Left renal cortex interstitium (tissue), 4 donors: ENCODE measurements at regions not wholly inside any gene's neighbourhood (a gene's known extent, or its start where the extent isn't known, plus 50 kb on each side); places are given as distances from the start of the nearest gene placed in this dataset.

Experiments
- DNase-seq, 4 donors: peaks; one replicate each; pipeline ENCODE4 v3.0.0-alpha.2; 2013; ENCODE audit warnings: low read depth in 4 of 4, low spot score in 2 of 4, missing footprints in 1 of 4

DNA sequence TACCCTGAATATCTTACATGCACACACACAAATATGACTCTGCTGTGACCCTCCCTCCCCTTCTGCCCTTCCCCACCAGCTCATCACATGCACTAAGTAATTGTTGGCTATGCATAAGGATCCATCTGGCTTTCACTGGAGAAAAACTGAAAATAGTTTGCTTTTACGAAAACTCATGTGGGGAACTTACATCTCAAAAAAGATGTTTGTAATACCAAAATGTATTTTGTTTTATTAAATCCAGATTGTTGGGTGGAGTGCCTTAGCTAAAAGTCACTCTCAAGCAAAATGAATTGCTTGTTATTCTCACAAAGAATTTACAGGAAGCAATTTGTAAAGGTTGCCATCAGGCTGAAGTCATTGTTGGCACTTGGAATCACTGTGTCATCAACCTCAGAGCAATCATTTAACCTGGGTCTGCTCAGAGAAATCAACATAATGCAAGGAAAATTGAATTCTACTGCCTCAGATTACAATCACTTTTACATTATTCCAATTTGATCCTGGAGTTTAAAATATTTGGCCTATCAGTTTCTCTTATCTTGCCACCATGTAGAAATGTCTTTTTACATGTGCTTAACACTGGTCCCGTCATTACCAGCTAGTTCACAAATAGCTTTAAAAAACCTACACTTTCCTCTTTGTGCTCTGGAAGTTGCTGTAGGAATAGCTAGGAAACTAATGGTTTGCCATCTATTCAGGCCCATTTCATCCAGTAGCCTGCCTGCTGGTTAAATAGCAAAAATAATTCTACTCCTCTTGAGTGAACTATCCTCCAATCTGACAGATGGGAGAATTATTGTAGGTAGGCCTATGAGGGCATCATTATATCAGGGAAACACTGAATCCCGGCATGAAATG lies 90.3 kb upstream of the TMEM17 start:
- DNase-seq = no peak

DNA sequence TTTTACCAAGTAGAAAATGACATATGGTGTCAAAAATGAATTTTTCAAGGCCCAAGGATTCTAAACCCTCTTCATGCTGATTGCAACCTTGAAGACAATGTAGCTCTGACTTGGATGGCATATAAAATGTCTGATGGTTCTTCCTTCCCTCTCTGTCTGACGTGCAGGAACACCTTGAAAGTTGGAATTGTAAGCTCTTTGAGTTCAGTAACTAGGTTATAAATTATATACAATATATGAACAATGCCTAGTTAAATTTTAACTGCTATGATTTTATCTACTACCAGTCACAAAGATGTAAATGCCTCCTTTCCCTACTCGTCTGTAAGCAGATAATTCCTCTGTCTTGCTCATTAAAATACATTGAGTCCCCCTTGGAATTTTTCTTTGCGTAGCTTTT lies 89.5 kb upstream of the TMEM17 start:
- no peak for DNase-seq

DNA sequence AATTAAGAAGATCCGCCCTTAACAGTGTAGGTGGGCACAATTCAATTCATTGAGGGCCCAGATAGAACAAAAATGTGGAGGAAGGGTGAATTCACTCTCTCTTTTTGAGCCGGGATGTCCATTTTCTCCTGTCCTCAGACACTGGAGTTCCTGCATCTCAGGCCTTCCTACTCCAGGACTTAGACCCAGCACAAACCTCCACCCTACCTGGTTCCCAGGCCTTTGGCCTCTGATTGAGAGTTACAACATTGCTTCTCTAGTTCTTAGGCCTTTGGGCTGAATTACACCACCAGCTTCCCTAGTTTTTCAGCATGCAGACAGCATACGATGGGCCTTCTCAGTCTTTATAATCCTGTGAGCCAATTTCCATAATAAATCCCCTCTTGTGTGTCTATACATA lies 87.8 kb upstream of the TMEM17 start:
- no peak for DNase-seq

DNA sequence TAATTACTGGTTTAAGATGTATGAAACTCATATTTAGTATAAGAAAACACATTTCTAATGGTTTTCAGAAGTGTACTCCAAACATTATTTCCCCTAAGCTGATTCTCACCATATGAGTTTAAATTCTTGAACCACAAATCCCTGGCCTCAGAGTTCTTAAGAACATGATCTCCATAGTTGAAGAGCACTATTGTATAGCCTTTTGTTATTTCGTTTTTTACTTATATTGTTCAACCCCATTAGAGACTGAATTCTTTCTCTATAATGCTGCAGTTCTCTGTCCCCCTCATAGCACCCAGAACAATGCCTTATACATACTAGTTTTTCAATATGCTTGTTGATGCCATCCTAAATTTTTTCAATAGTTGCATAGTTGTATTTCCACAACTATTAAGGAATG lies 85.5 kb upstream of the TMEM17 start:
- DNase-seq = no peak

DNA sequence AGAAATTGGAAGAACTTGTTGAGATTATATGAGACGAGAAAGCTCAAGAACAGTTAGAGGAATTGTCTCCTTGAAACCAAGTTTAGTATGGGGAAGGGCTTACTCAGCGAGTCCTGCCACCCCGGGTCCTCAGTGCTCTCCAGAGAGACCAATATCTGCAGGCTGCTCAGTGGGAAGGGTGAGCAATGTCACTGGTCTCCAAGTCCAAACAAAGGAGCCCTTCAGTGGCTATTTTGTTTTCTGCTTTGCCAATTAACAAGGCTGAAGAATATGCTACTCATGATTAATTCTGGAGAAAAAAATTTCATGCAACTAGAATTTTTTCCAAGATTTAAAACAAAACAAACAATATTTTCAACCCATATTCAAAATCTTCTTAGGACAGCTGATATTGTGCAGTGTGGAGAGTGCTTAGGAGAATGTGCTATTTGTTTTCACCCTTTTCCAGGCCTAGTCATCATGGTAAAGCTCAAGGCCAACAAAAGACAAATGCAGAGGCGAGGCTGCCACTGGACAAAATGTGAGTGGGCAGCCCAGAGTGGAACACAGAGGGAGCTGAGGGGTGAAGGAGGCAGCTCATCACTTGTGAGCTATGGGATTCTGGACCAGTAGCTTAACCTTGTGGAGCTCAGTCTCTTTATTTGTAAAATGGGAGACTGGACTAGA lies 83.8 kb upstream of the TMEM17 start:
- DNase-seq = no peak

DNA sequence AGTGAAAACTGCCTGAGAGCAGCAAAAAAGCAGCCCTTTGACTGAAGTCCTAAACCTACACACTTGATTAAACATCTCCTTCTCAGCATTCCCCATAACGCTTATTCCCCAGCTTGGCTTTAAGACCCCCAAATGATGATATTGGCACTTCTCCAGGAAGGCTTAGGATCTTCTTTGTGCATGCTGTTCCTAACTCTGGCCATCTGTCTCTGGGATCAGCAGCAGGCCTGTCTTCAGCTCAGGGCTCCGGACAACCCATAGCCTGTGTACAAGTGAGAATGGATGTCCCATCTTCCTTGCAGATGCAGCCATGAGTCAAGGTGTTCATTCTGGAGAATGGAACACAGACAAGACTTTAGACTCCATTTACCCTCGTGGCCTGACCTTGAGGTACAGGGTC lies 81.6 kb upstream of the TMEM17 start:
- no peak for DNase-seq

DNA sequence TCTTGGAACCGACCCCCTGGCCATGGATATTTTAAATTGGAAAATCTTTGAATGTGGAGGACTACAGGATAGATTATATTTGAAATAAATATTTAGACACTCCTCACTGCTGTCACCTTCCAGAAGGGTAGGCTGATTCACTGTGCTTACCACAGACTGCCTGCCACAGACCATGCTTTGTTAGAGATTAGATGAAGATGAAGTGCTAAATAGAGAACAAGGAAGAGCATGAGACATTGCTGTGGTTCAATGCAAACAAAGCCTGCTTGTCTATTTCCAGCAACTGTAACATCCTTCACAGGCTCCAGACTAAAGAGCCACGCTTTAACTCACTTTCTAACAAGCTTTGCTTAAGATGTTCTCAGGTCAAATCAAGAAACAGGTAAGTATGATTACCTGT lies 81.0 kb upstream of the TMEM17 start:
- DNase-seq = no peak

DNA sequence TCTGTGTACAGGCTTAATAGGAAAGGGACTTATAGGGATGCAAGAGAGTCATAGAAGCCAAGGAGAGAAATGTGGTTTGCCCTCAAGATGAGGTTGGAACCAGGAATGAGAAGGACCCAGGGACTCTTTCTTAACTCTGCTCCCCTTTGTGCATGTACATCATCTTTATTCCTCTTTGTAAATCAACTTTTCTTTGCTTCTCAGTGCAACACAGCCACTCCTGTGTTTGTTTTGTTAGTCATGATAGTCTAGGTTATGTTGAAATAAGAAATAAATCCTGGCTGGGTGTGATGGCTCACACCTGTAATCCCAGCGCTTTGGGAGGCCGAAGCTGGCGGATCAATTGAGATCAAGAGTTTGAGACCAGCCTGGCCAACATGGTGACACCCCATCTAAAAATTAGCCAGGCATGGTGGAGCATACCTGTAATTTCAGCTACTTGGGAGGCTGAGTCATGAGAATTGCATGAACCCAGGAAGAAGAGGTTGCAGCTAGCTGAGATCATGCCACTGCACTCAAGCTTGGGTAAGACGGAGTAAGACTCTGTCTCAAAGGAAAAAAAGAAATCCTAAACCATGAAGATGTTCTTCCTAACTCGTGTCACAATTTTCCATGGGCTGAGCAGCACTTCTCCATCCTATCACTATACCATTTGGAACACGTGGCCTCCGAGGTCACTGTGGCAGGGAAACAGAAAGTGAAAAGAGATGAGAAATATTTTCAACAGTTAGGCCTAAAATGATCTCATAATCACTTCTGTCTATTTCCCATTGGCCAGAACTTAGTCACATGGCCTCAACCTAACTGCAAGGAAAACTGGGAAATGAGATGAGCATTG lies 73.0 kb upstream of the TMEM17 start:
- DNase-seq = no peak

DNA sequence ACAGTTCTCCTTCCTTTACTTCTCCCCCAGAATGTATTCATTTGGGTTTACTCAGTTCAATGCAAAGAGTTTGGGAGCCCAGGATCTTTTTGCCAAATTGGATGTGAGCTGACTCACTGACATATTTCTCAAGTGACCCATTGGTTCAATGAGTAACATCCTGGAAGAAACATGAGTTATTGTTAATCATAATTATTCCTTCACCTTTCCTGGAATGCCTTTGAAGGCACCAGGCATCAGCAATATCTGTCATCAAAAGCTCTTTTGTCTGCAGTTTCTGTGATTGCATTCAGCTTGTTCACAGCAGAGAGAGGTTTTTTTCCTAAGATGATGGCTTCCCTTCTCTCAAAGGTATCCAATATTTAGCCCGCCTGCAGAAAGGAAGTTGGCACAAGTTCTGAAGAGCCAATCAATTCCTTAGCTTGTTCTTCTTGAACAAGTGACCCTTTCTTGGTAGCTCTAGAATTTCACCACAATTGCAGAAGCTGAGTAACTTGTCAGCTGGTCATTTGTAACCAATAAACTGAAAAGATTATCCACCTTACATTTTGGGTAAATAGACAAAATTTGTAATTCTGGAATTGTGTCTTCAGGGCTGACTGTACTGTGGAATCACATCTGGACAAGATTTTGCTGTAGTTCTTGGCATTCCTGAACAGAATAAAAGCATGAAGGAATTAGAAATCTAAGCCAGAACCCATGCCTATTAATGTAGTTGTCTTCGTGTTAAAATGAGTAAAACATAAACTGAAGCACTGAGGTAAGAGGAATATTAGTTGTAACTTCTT lies 72.2 kb upstream of the TMEM17 start:
- DNase-seq = no peak

DNA sequence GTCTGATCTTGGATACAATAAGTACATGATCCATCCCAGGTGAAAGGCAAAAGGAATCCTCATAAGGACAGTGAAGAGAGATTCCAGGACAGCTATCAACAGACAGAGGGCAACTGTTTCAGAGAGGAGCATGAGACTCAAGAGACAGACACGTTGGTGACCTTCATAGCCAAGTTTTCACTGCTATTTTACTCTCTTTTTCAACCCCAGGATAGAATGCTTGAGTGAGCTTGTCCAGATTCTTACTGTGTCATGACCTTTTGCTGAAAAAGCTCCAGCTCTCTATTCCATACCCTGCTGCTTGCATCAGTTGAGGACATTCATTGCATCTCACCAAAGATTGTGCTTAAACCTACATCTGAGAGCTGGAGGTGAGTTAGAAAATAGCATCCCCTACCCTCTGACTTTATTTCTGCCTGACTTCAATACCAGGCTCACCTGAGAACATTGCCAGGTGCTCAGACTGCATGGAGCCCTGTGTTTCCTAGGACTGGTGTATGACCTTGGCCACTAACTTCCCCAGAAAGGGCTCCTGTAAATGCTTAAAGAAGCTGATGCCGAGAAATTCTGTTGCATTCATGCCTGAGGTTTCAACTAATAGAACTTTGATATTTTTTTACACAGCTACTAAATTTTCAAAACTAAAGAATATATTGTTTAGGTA lies 70.4 kb upstream of the TMEM17 start:
- DNase-seq = no peak

DNA sequence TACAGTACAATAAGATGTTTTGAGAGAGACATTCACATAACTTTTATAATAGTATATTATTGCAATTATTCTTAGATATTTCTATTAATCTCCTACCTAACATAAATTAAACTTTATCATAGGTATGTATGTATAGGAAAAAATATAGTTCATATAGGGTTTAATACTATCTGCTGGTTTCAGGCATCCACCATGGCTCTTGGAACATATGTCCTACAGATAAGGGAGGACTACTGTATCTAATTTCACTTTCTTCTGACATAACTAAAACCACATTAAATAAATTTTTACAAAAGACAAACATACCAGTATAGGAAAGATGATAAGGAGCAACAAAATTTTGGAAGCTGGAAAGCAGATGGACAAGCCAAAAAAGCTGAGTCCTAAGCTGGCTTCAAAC lies 67.9 kb upstream of the TMEM17 start:
- no peak for DNase-seq

DNA sequence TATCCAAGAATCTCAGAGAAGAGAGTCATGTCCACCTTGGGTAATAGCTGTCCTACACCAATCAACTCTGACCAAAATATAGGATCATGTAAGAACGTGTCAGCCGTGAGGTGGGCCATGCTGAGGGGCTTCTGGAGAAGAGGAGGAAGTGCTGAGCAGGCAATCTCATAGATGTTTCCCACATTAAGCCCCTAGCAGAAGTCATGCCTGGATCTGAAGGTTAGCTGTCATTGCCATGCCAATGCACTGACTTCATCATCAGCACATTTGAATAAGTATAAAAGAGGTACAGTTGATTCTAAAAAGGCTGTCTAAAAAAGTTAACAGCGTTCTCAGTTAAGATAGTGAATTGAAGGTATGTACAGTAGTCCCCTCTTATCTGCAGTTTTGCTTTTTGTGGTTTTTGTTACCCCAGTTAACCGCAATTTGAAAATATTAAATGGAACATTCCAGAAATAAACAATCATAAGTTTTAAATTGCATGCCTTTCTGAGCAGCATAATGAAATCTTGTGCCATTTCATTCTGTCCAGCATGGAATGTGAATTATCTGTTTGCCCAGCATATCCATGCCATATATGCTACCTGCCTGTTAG lies 67.2 kb upstream of the TMEM17 start:
- DNase-seq = no peak

DNA sequence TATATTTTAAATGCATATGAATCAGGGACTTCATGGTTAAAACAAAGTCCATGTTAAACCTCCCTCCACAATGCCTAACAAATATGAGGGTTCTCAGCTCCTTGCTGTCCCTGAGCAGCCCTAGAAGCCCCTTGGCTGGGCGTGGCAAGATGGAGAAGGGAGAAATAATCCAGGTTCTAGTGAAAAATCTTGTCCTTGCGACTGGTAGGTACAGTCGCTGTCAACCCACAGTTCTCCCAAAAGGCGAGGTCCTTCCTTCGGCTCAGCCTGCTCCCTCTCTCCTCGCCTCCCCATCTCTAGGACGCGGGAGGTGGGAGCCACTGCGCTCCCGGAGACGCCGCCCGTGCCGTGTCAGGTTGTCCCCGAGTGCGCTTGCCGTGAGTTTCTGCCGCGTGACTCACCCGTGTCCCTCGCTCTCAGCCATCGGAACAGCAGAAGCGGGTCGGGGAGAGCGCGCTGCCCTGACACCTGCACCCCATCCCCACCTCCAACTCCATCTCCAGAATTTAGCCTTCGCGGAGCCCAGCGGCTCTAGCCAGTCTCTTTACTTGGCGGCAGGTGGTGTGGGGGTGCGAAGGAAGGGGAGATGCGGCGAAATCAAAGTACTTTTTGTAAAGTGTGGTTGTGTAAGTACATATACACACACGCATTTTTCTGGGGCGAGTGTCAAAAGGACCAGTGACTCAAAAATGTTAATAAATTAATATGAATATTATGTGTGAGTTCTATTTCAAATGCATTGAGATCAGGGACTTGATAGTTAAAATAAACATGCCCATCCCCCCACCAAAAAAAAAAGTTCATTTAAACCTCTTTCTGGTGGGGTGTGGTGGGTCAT lies 65.1 kb upstream of the TMEM17 start:
- no peak for DNase-seq

DNA sequence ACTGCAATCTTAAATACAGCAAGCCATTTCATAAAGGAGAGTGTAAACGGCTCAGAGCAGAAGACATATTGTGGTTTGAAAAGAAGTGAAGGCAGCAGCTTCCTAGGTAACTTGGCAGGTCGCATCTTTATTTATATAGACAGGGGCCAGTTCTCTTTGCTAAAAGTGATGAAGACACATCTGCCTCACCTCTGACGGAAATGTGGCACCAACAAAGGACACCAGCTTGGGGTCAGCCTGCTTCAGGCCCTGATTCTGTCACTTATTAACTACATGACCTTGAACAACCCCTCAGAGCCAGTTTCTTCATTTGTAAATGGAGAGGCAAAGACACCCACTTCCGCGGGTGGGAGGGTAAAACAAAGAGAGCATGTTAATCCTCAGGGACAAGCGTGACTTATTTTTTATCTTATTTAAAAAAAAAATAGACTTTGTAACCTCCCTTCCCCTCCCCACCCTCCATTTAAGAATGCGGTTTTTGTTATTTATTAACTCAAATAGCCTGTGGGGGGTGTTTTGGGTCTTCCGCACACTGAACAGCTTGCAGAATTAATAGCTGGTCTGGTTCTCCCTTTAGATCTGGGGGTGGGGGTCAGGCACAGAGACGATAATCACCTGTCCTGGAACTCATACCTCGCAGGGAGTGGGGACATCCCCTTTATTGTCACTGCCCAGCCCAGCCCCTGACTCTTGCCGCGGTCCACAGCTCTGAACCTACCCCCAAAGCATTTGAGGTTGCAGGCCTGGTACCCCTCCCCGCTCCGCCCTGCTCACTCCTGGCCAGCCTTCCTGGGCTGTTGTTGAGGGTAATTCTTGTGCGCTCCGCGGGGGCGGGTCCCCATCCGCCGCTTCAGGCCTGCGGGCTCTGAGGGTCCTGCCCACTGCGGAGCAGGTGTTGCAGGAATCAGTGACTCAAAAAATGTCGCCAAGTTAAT lies 64.2 kb upstream of the TMEM17 start:
- peak in 1 of 4 donors; percentile 46 for DNase-seq

DNA sequence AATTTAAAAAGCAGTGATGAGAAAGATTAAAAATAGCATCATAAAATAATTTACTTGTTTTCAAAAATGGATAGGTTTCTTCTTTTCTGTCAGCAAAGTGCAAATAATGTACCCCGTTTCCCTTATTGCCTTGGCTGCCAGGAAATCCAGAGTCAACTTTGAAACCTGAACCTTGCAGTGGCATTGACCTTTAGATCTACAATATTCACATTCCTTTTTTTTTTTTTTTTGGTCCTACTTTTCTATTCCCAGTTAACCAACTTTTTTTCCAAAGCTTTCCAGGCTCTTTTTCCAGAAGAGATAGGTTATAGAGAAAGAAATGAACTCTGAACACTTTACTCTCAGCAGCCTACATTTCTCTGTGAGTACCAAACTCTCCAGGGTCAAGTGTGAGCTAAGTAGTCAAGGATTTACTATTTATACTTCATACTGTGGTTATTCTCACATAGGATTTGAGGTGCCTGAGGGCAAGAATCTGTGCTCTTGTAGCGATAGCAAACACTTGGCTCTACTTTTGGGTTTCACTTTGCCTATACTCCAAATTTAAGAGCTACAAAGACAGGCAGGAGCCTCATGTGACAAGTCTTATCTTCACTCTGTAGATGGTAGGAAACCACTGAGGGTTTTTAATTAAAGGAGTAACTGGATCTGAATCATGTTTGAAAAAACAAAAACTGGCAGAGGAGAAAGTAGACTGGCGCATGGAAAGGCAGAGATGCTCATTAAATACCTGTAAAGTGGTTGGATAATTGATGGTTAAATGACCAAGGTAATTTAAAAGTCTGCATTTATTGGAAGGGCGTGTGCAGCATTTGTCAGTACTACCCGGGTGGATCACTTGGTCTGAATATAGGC lies 63.2 kb upstream of the TMEM17 start:
- DNase-seq = no peak

DNA sequence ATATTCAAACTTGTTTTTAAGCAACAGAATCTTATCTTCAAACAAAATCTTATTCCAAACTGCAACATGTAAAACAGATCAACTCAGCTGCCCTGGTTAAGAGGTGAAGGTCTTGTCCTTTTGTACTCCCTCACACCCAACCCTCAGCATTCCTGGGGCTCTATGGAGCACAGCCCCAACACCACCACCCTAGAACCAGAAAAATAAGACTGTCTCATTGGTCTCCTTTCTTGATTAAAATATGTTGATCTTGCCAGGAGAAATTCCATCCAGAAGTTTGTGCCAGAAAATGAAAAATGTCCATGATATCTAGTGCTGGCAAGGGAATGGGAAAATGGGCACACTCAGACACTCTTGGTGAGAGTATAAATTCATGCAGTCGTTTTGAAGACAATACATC lies 62.1 kb upstream of the TMEM17 start:
- DNase-seq = no peak

DNA sequence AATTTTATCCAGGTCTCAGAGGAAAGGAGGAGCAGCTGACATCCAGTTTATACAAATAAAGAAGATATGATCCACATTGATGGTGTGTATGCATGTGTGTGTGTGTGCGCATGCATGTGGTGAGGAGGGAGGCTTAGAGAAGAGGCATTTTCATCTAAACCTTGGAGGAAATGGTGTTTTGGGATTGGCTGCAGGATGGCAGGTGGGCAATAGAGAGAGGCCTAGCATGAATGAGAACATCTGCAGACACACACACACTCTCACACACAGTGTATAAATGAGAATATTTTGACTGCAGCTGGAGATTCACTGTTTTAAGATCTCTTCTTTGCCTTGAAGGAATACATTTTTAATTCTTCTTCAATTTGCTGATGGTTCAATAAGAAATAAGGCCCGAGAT lies 61.7 kb upstream of the TMEM17 start:
- DNase-seq = no peak
